ENCODE measurements at regions not wholly inside any gene's neighbourhood (a gene's known extent, or its start where the extent isn't known, plus 50 kb on each side); places are given as distances from the start of the nearest gene placed in this dataset.
"Not testable (repeated sequence)": the region's sequence is repeated elsewhere in the genome, so short reads cannot be mapped to it uniquely, and the experiment has no call there.

DNA sequence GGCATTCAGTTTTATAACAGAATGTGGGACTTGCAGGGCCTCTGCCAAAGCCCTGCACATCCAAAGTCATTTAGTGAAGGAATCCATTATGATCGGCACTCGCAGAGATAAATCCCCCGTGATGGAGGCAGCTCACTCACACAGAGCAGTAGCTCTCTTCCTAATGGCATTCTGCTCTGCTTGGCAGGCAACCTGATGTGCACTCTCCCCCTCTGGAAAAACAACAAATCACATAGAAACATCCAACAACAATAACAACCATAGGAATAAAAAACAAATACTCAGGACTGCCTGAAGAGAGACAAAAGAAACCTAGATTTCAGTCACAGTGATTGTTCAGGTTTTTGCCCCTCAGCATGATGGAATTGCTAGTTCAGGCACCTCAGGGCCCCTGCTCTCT, 59.7 kb downstream of the NAA11 start:
- DNase-seq, result no peak

DNA sequence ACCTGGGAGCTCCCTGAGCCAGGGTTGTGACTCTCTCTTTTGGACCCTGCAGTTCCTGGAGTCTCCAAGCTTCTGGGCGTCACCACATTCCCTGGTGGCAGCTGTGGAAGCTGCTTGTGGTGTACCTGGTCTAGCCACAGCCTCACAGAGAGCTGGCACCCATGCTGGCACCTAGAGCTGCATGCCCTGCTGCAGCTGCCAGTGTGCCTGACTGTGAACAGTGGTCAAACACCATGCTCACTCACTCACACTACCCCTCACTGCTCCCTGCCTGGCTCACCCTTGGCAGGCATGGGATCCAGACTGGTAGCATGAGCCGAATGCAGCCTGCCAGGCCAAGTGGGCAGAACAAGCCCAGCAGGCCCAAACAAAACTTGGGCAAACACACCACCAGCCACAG, 66.6 kb downstream of the NAA11 start:
- DNase-seq, result no peak

DNA sequence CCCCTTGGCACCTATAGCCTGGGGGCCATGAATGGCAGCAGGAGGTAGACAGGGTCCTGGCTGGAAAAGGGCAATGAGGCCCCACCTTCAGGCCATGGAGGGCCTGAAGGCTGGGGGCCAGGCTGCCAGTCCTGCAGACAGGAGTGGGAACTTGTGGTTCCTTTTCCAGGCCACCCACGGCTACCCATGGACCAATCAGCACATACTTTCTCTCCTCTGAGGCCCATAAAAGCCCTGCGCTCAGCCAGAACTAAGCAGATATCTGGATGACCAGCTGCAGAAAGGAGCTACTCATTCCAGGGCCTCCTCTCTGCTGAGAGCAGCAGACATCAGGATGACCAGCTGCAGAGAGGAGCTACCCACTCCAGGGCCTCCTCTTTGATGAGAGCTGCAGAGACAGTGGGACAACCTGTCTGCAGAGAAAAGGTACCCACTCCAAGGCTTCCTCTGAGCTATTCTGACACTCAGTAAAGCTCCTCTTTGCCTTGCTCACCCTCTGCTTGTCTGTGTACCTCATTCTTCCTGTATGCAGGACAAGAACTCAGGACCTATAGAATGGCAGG, 67.2 kb downstream of the NAA11 start:
- DNase-seq, result no peak

DNA sequence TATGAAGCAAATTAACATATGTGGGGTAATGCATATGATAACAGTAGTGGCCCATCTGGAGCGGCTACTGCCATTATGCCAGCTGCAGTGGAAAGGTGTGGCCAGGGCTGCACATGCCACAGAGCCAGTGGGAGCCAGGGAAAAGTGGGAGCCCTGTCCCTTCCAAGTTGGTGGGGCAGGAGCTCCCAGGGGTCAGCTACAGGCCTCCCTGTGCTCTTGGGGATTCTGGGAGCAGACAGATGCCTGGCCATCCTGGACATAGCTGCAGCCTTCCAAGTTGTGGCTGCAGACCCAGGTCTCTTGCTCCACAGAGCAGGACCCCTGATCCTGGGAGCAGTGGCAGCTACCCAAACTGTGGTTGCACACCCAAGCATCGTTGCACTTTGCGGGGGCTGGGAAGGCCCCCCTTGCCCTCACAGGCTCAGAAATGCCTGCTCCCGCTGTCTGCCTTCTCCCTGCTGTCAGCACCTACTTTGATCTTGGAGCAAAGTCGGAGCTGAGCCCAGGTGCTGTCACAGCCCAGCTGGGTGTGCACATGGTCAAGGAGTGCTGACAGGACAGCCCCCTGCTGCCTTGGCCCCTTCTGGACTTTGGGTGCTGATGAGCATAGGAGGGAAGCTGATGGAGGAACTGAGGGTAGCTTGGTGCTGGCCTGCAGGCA, 67.8 kb downstream of the NAA11 start:
- DNase-seq, result no peak

DNA sequence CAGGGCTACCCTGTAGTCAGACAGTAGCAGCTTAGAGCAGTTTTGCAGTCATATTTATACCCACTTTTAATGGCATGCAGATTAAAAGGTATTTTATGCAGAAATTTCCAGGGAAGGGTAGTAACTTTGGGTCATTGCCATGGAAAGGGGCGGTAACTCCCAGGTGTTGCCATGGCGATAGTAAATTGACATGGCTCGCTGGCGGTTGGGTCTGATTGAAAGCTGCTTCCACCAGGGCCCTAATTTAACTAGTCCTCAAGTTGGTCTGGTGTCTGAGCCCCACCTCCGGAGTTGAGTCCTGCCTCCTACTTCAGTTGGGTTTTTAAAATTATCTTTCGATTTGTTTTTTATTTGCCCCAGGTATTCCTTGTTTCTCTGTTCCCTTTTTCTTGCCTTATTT, 70.1 kb downstream of the NAA11 start:
- DNase-seq, result peak; percentile 36

DNA sequence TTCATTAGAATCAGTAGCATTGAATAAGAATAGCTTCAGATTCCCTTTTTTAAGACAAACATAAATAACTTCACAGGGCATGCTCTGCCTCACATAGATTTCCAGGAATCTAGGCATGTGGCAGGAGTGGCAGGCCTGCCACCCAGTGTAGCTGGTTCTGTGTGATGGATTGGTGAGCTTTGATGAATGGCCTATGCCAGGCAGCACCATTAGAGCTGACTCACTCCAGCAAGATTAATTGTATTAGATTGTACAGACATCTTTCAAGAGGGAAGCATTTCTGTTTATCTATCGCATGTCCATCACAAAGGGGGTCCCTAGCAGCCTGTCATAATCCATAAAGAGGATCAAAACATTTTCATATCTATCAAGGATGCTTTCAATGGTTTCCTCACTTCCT, 71.9 kb downstream of the NAA11 start:
- DNase-seq, result no peak

DNA sequence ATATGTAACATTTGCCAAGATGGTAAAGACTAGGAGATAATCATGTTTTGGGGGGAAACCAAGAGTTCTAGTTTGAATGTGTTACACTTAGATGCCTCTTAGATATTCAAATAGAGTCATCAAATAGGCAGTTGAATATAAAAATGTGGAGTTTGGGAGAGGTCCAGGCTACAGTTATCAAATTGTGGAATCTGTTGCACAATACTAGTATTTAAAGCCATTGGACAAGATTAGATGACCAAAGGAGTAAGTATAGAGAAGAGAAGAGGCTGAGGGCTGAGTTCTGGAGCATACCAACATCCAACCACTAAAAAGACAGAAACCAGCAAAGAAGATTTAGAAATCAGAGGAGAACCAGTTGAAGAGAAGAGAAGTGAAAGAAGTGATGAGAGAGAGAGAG, 72.7 kb downstream of the NAA11 start:
- DNase-seq, result no peak

DNA sequence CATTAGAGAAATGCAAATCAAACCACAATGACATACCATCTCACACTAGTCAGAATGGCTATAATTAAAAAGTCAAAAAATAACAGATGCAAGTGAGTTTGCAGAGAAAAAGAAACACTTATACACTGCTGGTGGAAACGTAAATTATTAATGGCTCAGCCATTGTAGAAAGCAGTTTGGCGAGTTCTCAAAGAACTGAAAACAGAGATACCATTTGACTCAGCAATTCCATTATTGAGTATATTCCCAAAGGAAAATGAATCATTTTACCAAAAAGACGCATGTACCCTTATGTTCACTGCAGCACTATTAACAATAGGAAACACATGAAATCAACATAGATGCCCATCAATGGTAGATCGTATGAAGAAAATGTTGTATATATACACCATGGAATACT, 75.0 kb downstream of the NAA11 start:
- DNase-seq, result no peak

DNA sequence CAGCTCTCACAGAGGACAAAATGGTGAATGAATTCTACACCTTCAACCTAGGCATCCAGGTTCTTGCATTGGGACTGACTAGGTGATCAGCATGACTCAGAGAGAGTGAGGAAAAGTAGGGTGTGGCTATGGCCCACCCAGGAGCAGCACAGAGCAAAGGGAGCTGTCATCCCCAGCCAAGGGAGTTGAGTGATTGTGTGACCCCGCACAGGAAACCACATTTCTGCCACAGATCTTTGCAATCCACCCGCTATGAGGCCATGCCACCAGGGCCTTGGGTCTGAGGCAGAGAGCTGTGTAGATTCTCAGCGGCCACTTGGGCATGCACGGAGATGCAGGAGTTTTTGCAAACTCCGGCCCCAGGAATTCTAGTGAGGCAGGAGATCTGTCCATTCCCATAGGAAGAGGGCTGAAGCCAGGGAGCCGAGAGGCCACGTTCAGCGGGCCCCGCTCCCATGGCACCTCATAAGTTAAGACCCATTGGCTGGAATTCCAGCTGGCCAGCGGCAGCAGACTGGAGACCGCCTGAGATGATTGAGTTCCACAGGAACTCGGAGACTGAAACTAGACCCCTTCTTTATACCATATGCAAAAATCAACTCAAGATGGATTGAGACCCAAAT, 75.9 kb downstream of the NAA11 start:
- DNase-seq, result no peak

DNA sequence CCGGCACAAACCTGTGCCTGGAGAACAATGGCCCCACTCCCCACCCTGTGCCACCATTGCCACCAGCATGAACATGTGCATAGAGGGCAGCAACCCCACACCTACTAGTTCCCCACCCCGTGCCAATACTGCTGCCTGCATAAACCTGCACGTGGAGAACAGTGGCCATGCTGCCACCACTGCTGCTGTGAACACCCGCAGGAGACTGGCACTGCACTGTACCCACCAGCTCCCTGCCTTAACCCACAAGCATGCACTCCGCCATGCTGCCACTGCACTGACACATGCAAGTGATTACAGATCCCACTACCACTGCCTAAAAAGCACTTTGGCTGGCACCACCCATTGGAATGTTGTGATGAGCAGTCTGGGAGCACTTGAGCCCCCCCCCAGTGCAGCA, 77.3 kb downstream of the NAA11 start:
- no peak for DNase-seq

DNA sequence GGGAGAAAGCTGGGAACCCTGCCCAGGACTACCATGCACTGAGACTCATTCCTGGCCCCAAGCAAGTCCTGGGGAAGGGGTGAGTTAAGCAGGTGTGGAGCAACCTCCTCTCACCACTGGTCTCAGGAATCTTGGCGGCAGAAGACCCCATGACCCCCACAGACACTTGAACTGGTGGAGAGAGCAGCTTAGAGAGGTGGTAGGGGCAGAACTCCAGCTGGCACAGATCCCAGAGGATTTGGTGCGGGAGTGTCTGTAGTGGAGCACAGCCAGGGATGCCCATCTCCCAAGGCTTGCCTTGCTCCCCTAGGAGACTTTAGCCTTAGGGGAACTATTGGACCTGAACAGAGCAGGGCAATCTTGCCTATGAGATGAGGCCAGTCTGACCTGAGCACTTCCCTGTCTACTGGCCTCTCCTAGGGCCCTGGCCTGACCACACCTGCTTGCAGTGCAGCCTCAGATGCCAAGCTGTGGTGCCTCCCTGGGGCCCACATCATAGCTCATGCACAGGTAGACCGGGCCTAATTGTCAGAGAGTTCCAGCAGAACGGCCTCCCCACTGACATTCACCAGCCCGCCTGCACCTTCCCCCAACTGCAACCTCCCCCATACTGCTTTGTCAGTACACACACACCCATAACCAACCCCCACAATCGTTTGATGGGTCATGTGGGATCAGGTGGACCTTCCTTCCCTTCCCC, 78.0 kb downstream of the NAA11 start:
- DNase-seq, result no peak

DNA sequence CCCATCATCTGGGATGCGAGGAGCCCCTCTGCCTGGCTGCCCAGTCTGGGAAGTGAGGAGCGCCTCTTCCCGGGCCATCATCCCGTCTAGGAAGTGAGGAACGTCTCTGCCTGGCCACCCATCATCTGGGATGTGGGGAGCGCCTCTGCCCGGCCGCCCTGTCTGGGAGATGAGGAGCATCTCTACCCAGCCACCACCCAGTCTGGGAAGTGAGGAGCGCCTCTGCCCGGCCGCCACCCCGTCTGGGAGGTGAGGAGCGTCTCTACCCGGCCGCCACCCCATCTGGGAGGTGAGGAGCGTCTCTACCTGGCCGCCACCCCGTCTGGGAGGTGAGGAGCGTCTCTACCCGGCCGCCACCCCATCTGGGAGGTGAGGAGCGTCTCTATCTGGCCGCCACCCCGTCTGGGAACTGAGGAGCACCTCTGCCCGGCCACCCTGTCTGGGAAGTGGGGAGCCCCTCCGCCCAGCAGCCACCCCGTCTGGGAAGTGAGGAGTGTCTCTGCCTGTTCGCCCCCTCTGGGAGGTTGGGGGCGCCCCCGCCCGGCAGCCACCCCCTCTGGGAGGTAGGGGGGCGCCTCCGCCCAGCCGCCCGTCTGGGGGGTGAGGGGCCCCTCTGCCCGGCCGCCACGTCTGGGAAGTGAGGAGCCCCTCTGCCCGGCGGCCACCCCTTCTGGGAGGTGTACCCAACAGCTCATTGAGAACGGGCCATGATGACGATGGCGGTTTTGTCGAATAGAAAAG, 80.5 kb downstream of the NAA11 start:
- DNase-seq, result not testable (repeated sequence)

DNA sequence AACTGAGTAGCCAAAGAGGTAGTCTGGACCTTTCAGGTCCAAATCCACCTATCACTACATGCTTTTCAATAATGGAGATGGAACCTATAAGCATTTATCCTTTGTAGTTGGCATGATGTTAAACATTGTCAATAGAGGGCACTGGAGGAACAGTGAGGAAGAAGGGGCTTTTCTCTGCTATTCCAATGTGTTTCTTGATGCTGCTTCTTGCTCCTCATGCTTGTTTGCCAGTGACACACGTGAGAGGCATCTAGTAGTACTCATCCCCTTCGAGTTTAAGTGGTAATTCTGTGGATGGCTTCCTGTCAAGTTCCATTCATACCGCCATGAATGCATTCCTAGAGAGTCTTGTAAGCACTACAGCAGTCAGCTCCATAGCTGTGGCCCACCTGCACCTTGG, 84.0 kb downstream of the NAA11 start:
- DNase-seq, result no peak

DNA sequence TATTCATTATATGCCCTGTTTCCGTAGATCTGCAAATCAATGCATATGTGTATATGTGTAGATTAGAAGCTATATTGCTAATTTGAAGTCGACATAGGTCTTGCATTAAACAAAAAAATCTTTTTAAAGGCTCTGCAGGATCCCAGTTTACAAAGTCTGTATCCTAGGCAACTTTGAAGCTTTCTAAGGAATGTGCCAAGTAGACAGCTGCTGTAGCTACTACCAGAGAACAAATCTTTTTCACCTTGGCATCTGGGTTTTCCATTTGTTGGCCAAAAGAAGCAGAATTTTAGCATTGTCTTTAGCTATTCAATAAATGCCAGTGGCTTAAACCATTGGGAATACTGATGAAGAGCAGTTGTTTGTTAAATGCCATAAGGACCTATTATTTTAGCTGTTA, 88.0 kb downstream of the NAA11 start:
- no peak for DNase-seq

DNA sequence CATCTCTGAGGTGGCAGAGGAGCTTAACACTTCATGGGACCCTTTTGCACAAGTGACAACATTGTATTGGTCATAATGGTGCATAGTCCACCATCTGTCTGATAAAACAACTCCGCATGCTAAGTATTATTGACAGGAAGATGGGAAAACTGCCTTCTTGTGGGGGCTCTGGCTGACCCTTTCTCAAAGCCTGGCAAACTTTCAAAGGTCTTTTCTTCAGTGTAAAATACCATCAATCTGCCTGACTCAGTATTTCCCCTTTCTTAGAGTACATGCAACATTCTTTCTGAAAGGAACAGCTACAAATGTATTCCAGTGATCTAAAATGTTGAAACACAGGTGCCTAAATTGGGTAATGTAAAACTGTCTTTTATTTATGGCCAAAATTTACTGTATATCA, 89.1 kb downstream of the NAA11 start:
- DNase-seq, result no peak

DNA sequence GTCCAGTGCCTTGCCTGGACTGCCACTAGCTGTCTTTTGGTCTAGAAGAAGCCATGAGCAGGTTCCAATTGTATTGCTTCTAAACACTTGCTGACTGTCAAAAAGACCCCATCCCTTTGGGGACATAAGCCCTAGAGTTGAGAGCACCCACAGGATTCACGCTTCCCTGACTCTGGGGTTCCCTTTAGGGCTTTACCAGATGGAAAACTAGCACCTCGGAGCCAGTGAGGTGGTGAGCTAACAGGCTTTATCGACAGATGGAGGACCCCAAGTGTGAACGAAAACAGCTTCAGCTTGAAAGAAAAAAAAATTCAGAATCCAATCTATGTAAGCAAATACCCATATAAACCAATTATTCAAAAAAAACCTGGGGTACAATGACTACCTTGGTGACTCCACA, 90.8 kb downstream of the NAA11 start:
- no peak for DNase-seq

DNA sequence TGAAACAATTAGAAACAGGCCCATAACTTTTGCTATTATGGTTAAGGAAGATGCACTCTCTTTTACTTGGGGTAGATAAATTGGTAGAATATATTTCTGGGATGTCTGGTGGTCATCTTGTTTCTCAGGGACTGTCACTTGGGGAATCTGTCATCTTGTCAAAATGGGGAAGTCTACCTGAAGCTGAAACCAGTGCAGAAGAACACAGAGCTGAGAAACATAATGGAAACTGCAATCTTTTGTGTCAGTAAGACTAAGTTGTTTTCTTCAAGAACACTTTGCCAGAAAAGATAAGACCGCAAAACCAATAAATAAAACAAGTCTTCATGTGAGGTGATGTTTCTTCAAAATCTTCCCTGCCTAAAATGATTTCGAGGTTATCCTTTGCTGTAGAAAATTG, 92.0 kb downstream of the NAA11 start:
- DNase-seq, result no peak

DNA sequence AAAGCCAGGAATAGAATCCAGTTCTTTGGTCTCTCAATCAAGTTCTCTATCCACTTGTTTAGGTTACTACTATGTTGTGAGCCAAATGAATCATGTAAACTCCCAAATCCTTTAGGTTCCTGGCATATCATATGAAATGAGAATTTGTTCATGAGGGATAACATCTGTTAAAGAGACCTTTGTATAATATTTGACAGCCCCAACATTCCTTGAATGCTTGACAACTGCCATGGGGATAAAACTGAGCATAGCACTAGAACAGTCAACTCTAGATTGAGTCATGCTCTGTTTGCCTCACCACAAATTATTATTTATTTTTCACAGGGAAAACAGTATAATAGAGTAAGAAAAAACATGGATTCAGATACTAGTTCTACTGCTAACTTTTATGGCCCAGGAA, 93.3 kb downstream of the NAA11 start:
- no peak for DNase-seq

DNA sequence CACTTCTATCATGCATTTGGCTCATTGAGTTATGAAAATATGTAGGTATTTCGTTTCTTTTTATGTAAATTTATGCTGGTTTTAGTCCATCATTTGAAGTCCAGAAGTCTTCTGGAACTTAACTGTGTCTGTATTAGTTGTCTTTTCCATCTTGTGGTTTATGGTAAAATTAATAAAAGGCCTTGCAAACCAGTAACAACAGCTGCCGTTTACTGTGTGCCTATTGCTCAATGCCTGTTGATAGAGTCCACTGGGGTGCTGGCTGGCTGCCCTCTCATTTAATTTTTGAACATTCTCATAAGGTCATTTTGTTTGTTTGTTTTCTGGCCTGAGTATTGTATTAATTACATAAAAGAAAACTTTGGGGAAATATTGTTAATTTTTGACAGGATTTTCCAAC, 98.0 kb downstream of the NAA11 start:
- DNase-seq, result no peak

DNA sequence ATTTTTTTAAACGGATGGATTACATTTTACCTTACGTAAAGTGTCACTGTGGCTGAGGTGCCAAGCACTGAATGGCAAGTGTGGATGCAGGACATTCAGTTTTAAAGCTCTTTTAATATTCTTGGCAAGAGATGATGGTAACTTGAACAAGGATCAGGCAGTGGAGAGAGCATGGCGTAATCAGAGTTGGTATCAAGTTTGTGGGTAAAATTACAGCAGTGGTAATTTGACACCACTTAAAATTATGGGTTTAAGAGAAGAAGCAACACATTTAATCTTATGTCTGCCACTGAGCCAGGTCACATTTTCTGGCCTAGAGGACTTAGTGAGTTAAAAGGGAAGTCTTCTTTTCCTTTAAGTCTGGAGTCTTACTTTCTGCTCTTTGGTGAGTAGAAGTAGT, 100.5 kb downstream of the NAA11 start:
- peak; percentile 54 for DNase-seq

DNA sequence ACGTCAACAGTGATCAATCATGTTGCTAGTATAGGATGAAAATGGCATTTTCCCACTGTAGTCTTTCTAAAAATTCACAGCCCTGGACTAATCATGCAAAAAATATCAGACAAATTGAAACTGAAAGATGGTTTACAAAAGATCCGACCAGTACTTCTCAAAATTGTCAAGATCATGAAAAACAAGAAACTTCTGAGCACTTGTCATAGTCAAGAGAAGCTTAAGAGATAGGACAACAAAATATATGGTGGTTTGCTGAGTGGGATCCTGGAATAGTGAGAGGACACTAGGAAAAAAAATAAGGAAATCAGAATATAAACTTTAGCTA, 101.1 kb downstream of the NAA11 start:
- no peak for DNase-seq

DNA sequence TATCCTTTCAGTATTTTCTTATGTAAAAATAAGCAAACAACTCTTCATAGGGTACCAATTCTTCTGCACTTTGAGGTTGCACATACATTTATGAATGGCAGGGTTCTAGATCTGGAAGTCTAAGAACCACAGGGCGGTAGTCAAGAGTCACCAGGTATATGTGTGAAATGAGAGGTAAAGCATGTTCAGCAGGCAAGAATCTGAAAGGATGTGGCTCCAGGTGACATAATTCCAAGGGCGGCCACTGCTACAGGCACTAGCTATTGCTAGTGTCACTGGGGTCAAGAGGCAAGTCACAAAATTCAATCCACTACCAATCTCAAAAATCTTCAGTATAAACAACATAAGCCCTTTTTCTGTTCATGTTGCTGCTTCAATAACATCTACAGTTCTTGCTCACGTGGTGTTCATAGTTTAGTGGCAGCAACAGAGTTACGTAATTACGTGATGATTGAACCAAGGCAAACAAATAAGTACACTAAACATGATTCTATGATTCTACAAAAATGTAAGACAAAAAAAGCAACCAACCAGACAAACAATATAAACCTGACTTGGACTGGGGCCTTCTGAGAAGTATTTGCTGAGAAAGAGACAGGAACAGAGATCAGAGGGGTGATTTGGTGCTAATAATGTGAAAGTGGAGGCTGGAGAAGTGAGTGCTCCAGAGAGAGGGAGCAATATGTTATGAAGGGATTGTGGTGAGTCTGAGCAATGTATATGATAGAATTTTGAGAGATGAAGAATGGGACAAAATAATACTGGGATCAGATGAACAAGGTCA, 101.7 kb downstream of the NAA11 start:
- no peak for DNase-seq

DNA sequence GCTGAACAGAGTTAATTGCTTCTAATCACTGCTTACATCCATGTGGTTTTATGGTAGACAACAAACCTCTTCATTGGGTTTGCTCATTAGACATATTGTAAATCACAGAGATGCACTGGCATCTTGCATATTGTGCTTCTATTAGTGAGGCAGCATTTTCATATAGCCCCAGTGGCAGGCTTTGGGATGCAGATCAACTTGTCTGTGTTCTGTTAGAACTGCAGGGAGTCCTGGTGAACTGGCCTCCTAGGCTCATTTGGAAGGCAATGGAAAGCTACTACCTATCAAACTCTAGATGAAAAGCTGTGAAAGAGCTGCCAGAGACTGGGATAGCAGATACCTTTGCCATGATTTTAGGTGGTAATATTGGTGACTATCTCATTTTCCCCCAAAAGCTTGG, 108.8 kb downstream of the NAA11 start:
- DNase-seq, result no peak

Measured in DMS 273 treated with DMSO at 0.1 percent for 48 hours (cell line).